H9 (cell line): ENCODE measurements at regions not wholly inside any gene's neighbourhood (a gene's known extent, or its start where the extent isn't known, plus 50 kb on each side); places are given as distances from the start of the nearest gene placed in this dataset.

Source experiments
- DNase-seq: peaks from one replicate; pipeline ENCODE4 v3.0.0-alpha.2; 2017
- H2AFZ ChIP-seq: one replicate; pipeline ENCODE4 v1.6.1; 2013; ENCODE audit warnings: mild to moderate bottlenecking, low read length, control low read depth, moderate library complexity
- H2AK5ac ChIP-seq: 2 replicates; pipeline ENCODE4 v1.6.1; 2013; ENCODE audit warnings: low read length, control low read depth, mixed read lengths; ENCODE audit not compliant: insufficient read length
- H2BK120ac ChIP-seq: one replicate; pipeline ENCODE4 v1.6.1; 2013; ENCODE audit warnings: low read depth, mild to moderate bottlenecking, low read length, control low read depth, inconsistent platforms; ENCODE audit not compliant: poor library complexity, severe bottlenecking
- H2BK12ac ChIP-seq: 2 replicates; pipeline ENCODE4 v1.6.1; 2013; ENCODE audit warnings: low read length, control low read depth, mixed read lengths, low read depth; ENCODE audit not compliant: insufficient read length
- H2BK15ac ChIP-seq: 2 replicates; pipeline ENCODE4 v1.6.1; 2013; ENCODE audit warnings: low read depth, low read length, control low read depth
- H2BK20ac ChIP-seq: one replicate; pipeline ENCODE4 v1.6.1; 2013; ENCODE audit warnings: low read depth, mild to moderate bottlenecking, low read length, control low read depth, inconsistent platforms; ENCODE audit not compliant: poor library complexity, severe bottlenecking
- H2BK5ac ChIP-seq: 2 replicates; pipeline ENCODE4 v1.6.1; 2013; ENCODE audit warnings: low read length, control low read depth, mixed read lengths; ENCODE audit not compliant: insufficient read length
- H3K14ac ChIP-seq: 2 replicates; pipeline ENCODE4 v1.6.1; 2013; ENCODE audit warnings: low read length, control low read depth; ENCODE audit not compliant: insufficient read depth
- H3K18ac ChIP-seq: 2 replicates; pipeline ENCODE4 v1.6.1; 2013; ENCODE audit warnings: low read depth, mild to moderate bottlenecking, mixed read lengths, low read length, control low read depth; ENCODE audit not compliant: insufficient read length
- H3K23ac ChIP-seq: 2 replicates; pipeline ENCODE4 v1.6.1; 2013; ENCODE audit warnings: low read length, control low read depth, mixed read lengths, low read depth; ENCODE audit not compliant: insufficient read length
- H3K23me2 ChIP-seq: 2 replicates; pipeline ENCODE4 v1.6.1; 2013; ENCODE audit warnings: low read depth, mild to moderate bottlenecking, mixed read lengths, low read length, control low read depth; ENCODE audit not compliant: insufficient read length, poor library complexity, severe bottlenecking
- H3K27ac ChIP-seq: 2 replicates; pipeline ENCODE4 v1.5.1; 2013; ENCODE audit warnings: low read length, control low read depth, mixed read lengths, low read depth; ENCODE audit not compliant: insufficient read length
- H3K27me3 ChIP-seq: 2 replicates; pipeline ENCODE4 v1.6.1; 2013; ENCODE audit warnings: low read length, control low read depth, inconsistent platforms; ENCODE audit not compliant: insufficient read depth
- H3K4ac ChIP-seq: 2 replicates; pipeline ENCODE4 v1.6.1; 2013; ENCODE audit warnings: low read depth, mild to moderate bottlenecking, control low read depth, inconsistent platforms, low read length, moderate library complexity
- H3K4me1 ChIP-seq: 2 replicates; pipeline ENCODE4 v1.6.1; 2013; ENCODE audit warnings: low read length, control low read depth, inconsistent platforms; ENCODE audit not compliant: insufficient read depth
- H3K4me2 ChIP-seq: 2 replicates; pipeline ENCODE4 v1.6.1; 2013; ENCODE audit warnings: low read length, control low read depth, mixed read lengths; ENCODE audit not compliant: insufficient read length, insufficient read depth
- H3K56ac ChIP-seq: 2 replicates; pipeline ENCODE4 v1.6.1; 2013; ENCODE audit warnings: low read depth, mild to moderate bottlenecking, mixed read lengths, low read length, control low read depth; ENCODE audit not compliant: insufficient read length
- H3K79me1 ChIP-seq: 2 replicates; pipeline ENCODE4 v1.6.1; 2013; ENCODE audit warnings: low read depth, mild to moderate bottlenecking, moderate library complexity, low read length, control low read depth, inconsistent platforms; ENCODE audit not compliant: insufficient read depth, poor library complexity, severe bottlenecking
- H3K79me2 ChIP-seq: 2 replicates; pipeline ENCODE4 v1.6.1; 2013; ENCODE audit warnings: low read length, control low read depth, inconsistent platforms; ENCODE audit not compliant: insufficient read depth
- H3K9ac ChIP-seq: 2 replicates; pipeline ENCODE4 v1.6.1; 2013; ENCODE audit warnings: low read length, control low read depth, mixed read lengths; ENCODE audit not compliant: insufficient read length; ENCODE audit errors: extremely low read depth
- H3K9me3 ChIP-seq: one replicate; pipeline ENCODE4 v1.6.1; 2013; ENCODE audit warnings: low read depth, low read length, inconsistent platforms; ENCODE audit not compliant: control insufficient read depth
- H3T11ph ChIP-seq: one replicate; pipeline ENCODE4 v1.6.1; 2013; ENCODE audit warnings: mild to moderate bottlenecking, low read length, control low read depth, inconsistent platforms
- H4K20me1 ChIP-seq: one replicate; pipeline ENCODE4 v1.6.1; 2013; ENCODE audit not compliant: control insufficient read depth, insufficient read length, insufficient read depth
- H4K5ac ChIP-seq: 2 replicates; pipeline ENCODE4 v1.6.1; 2013; ENCODE audit warnings: low read depth, mild to moderate bottlenecking, mixed read lengths, low read length, control low read depth; ENCODE audit not compliant: insufficient read length
- H4K8ac ChIP-seq: replicated peaks from 2 replicates; pipeline ENCODE4 v1.6.1; 2013; ENCODE audit warnings: low read length, control low read depth, mixed read lengths, low read depth; ENCODE audit not compliant: insufficient read length
- H4K91ac ChIP-seq: 2 replicates; pipeline ENCODE4 v1.6.1; 2013; ENCODE audit warnings: low read depth, mild to moderate bottlenecking, moderate library complexity, mixed read lengths, low read length, control low read depth; ENCODE audit not compliant: insufficient read length
- H3K27ac Mint-ChIP-seq, 3 experiments: 2 replicates in 2 of 3; 3 replicates in 1 of 3; pipeline ENCODE4 v1.8.0; 2020 to 2021; ENCODE audit warnings: mixed read lengths in 3 of 3, mild to moderate bottlenecking in 1 of 3, moderate library complexity in 1 of 3
- H3K27me3 Mint-ChIP-seq: 2 replicates; pipeline ENCODE4 v1.8.0; 2021; ENCODE audit warnings: low read depth, mild to moderate bottlenecking, moderate library complexity, mixed read lengths
- H3K36me3 Mint-ChIP-seq, 3 experiments: 2 replicates in 2 of 3; 3 replicates in 1 of 3; pipeline ENCODE4 v1.8.0; 2020 to 2021; ENCODE audit warnings: low read depth in 3 of 3, mixed read lengths in 3 of 3; ENCODE audit not compliant: insufficient read depth in 1 of 3
- H3K4me1 Mint-ChIP-seq, 2 experiments: 2 replicates each; pipeline ENCODE4 v1.8.0; 2020; ENCODE audit warnings: mixed read lengths in 2 of 2
- H3K4me3 Mint-ChIP-seq, 2 experiments: 2 replicates in 1 of 2; 3 replicates in 1 of 2; pipeline ENCODE4 v1.8.0; 2020 to 2021; ENCODE audit warnings: mild to moderate bottlenecking in 2 of 2, mixed read lengths in 2 of 2, moderate library complexity in 1 of 2
- H3K9me3 Mint-ChIP-seq, 2 experiments: 2 replicates in 1 of 2; 3 replicates in 1 of 2; pipeline ENCODE4 v1.8.0; 2020; ENCODE audit warnings: mild to moderate bottlenecking in 2 of 2, mixed read lengths in 2 of 2, moderate library complexity in 1 of 2
- CTCF ChIP-seq: fragments of 200-600 bp; sonication (generic); conservative IDR thresholded peaks from 3 replicates; pipeline ENCODE4 v1.8.0; 2021; ENCODE audit warnings: antibody characterized with exemption, mild to moderate bottlenecking
- WGBS: extraction: QIAGEN DNeasy Blood & Tissue Kit; methylation state at CpG from one replicate; pipeline ENCODE4 v1.1.7; 2013; ENCODE audit warnings: missing lambda C conversion rate, low lambda C conversion rate, mixed read lengths; ENCODE audit not compliant: insufficient read length; ENCODE audit errors: extremely low coverage; 5-methylcytosine and 5-hydroxymethylcytosine counted together

- H2BK120ac ChIP-seq: no peak overlapping the region
- no peak overlapping the region for H3T11ph ChIP-seq
- no peak overlapping the region for H4K8ac ChIP-seq
- no peak for TF ChIP-seq CTCF
- H3K79me1 ChIP-seq: no peaks in the 10 kb centered on the region
- no peaks in the 10 kb centered on the region for H3K79me2 ChIP-seq
- Mint-ChIP-seq H3K9me3 (no peaks in the 10 kb centered on the region), H3K36me3 (no peaks in the 10 kb centered on the region), H3K4me3 (no peak overlapping the region), H3K27ac (no peak overlapping the region), H3K27me3 (no peaks in the 10 kb centered on the region; the same call in 1 of the 2 replicates), H3K4me1 (peaks cover 7 to 9% of the 10 kb centered on the region in 2 experiments)
- H2BK15ac ChIP-seq: no peak overlapping the region
- no peak overlapping the region for H3K18ac ChIP-seq
- H3K27me3 ChIP-seq: no peaks in the 10 kb centered on the region
- H3K4ac ChIP-seq: no peak overlapping the region
- H3K56ac ChIP-seq: no peak overlapping the region
- H3K23me2 ChIP-seq: no peaks in the 10 kb centered on the region
- no peaks in the 10 kb centered on the region for H3K9me3 ChIP-seq
- H3K4me2 ChIP-seq: no peak overlapping the region
- no peak overlapping the region for H2AK5ac ChIP-seq
- H4K91ac ChIP-seq: no peak overlapping the region
- H2AFZ ChIP-seq: no peak overlapping the region
- no peaks in the 10 kb centered on the region for H3K4me1 ChIP-seq
- no CpG with 5 or more reads among the region's 3 CpGs for WGBS
- no peak overlapping the region for H3K27ac ChIP-seq
- no peak overlapping the region for H2BK20ac ChIP-seq
- no peak overlapping the region for H3K14ac ChIP-seq
- no peak overlapping the region for H2BK12ac ChIP-seq
- H4K20me1 ChIP-seq: no peaks in the 10 kb centered on the region
- no peak overlapping the region for H2BK5ac ChIP-seq
- H3K23ac ChIP-seq: no peak overlapping the region
- no peak overlapping the region for H3K9ac ChIP-seq
- no peak for DNase-seq
- no peak overlapping the region for H4K5ac ChIP-seq
These were observed 184.0 kb upstream of the CHAC2 start for GRCh38 chr2:53583583-53583982.
